Hematopoietic multipotent progenitor cell (in vitro differentiated cells): ENCODE measurements at regions not wholly inside any gene's neighbourhood (a gene's known extent, or its start where the extent isn't known, plus 50 kb on each side); places are given as distances from the start of the nearest gene placed in this dataset.

Source experiments
- DNase-seq, 3 donors: peaks; one replicate each; pipeline ENCODE4 v3.0.0-alpha.2; 2011 to 2015; ENCODE audit warnings: low read depth in 2 of 3, low spot score in 2 of 3

GRCh38 chr19:28024920-28025319, 1188.0 kb downstream of the UQCRFS1 start:
- no peak for DNase-seq

GRCh38 chr19:28023064-28023463, 1189.9 kb downstream of the UQCRFS1 start:
- no peak for DNase-seq

DNA sequence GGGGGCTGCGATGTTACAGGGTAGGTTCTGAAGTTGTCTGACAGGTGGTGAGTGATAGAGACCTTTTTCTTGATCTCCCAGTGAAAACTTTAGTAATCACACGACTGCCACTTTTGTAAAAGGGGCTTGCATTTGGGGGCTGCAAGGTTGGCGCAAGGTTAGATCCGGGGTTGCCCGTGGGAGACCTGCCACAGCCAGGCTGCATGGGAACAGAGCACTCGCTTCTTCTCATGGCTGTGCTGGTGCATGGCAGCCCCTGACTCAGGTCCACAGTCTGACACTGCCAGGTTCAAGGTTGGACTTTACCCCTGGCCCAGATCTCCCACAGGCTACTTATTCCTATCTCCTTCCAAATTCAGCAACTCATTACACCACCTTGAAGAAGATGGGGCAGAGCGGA, 1190.4 kb downstream of the UQCRFS1 start:
- no peak for DNase-seq

GRCh38 chr19:28021259-28022185, 1191.4 kb downstream of the UQCRFS1 start:
- peak in 2 of 3 donors; percentile 5 to 61 for DNase-seq

- no peak for DNase-seq
Measured at GRCh38 chr19:28020619-28021258, 1192.2 kb downstream of the UQCRFS1 start.

- no peak for DNase-seq
Measured at GRCh38 chr19:28019901-28020300, 1193.0 kb downstream of the UQCRFS1 start.

- no peak for DNase-seq
Measured at GRCh38 chr19:28019371-28019770, 1193.6 kb downstream of the UQCRFS1 start.

GRCh38 chr19:28018499-28018898, 1194.5 kb downstream of the UQCRFS1 start:
- no peak for DNase-seq

DNA sequence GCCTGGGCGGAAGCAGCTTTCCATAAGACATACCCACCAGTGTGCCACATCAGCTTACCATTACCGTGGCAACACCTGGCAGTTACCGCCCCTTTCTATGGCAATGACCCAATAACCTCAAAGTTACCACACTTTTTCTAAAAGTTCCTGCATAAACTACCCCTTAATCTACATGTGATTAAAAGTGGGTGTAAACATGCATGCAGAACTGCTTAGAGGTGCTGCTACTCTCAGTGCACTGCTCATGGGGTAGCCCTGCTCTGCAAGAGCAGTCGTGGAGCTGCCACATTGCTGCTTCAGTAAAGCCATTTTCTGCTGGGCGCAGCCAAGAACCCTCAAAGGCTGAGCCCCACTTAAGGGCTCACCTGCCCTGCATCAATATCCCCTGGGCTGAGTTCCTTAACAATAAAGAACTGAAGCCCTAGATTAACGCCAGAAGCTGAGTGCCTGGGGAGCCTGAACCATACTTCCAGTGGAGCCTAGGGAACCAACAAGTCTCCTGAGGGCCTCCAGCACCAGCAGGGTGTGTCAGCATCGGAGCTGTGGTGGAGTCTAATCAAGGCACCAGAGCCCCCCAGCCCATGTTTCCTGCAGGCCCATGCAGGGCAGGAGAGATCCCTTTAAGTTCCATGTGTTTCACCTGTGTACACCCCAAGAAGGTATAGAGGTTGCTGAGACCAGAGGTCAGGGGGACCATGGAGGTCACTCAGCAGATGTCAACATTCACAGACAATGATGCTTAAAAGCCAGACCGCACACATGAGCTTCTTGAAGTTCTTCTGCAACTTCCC, 1198.1 kb downstream of the UQCRFS1 start:
- DNase-seq: no peak

- no peak for DNase-seq
Measured at GRCh38 chr19:28012361-28012760, 1200.6 kb downstream of the UQCRFS1 start.

GRCh38 chr19:28010656-28011055, 1202.3 kb downstream of the UQCRFS1 start:
- DNase-seq: no peak

DNA sequence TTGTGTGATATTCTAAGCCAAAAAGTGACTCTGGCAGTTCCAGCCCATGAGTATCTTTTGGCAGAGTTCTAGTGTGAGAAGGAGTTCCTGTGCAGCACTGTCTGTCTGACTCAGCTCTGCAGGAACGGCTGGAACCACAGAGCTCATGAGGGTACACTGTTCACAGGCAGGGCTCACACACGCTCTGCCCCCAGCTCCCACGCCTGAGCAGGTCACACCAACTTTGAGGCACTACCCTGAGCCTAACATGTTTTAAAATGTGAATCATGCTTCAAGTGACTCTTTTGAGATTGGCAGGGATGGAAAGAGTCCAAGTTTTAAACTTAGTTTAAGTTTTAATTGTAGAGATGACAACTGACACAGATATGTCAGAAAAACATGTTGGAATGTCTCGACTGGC, 1203.3 kb downstream of the UQCRFS1 start:
- DNase-seq: no peak

DNA sequence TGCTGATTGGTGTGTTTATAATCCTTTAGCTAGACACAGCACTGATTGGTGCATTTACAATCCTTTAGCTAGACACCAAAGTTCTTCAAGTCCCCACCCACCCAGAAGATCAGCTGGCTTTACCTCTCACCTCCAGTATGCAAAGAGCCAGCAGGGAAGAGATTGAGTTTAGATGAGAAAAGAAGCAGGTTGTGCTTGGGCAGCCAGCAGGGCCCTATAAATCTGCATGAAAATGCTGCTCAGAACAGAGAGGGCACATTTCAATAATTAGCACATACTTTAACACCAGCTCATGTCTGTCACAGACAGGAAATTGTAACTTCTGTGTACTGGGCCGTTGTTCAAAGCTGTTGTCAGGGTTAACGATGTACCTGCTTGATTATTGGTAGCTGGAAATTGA, 1204.3 kb downstream of the UQCRFS1 start:
- DNase-seq: no peak

DNA sequence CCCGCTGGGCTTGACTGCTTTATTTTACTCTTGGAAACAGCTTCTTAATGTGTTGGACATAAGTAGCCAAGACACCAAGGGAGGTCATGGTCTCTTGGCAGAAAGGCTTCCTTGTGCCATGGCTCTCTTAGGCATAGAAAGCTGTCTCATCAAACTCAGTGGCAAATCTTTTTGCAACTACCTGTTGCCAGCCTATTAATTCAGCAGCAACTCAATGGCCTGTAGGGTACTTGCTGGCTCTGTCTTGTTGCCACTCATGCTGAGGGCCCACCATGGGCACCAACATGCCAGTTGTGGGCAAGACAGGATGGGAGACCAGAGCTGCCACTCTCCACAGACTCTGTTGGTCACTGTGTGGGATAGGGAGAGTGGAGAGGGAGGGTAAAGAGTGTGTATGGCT, 1209.4 kb downstream of the UQCRFS1 start:
- DNase-seq: no peak

- no peak for DNase-seq
Measured at GRCh38 chr19:27997069-27997468, 1215.9 kb downstream of the UQCRFS1 start.

GRCh38 chr19:27993619-27994570, 1219.1 kb downstream of the UQCRFS1 start:
- DNase-seq: no peak

- no peak for DNase-seq
Measured at GRCh38 chr19:27986299-27986698, 1226.7 kb downstream of the UQCRFS1 start.

GRCh38 chr19:27975419-27976005, 1237.4 kb downstream of the UQCRFS1 start:
- no peak for DNase-seq

- peak in 2 of 3 donors; percentile 2 to 4 for DNase-seq
Measured at GRCh38 chr19:27974082-27974513, 1238.9 kb downstream of the UQCRFS1 start.
